Neutrophil (primary cell): ENCODE measurements at regions not wholly inside any gene's neighbourhood (a gene's known extent, or its start where the extent isn't known, plus 50 kb on each side); places are given as distances from the start of the nearest gene placed in this dataset.

ENCODE experiments used
- H3K27ac ChIP-seq: fragments of 200-600 bp; sonication (generic); 2 replicates; pipeline ENCODE4 v1.5.1; 2016; ENCODE audit warnings: mild to moderate bottlenecking, moderate library complexity
- H3K27me3 ChIP-seq: fragments of 200-600 bp; sonication (generic); 2 replicates; pipeline ENCODE4 v1.6.0; 2016; ENCODE audit warnings: mild to moderate bottlenecking
- H3K36me3 ChIP-seq: fragments of 200-600 bp; sonication (generic); 2 replicates; pipeline ENCODE4 v1.5.1; 2017
- H3K4me1 ChIP-seq, 2 experiments: fragments of 200-600 bp in 1 of 2; sonication (generic) in 1 of 2; 1 replicate in 1 of 2; 2 replicates in 1 of 2; pipeline versions ENCODE4 v1.5.1 to v1.6.1; 2013 to 2016; ENCODE audit warnings: low read depth in 1 of 2, low read length in 1 of 2, mild to moderate bottlenecking in 1 of 2, moderate library complexity in 1 of 2; ENCODE audit not compliant: control insufficient read depth in 1 of 2, insufficient read depth in 1 of 2
- H3K4me3 ChIP-seq, 2 experiments: fragments of 200-600 bp in 1 of 2; sonication (generic) in 1 of 2; 1 replicate in 1 of 2; 2 replicates in 1 of 2; pipeline ENCODE4 v1.5.1; 2013 to 2016; ENCODE audit warnings: low read depth in 1 of 2, low read length in 1 of 2, mild to moderate bottlenecking in 1 of 2, moderate library complexity in 1 of 2
- H3K9me3 ChIP-seq: fragments of 200-600 bp; sonication (generic); 2 replicates; pipeline ENCODE4 v1.5.1; 2016
- CTCF ChIP-seq: fragments of 200-600 bp; sonication (generic); IDR thresholded peaks from 2 replicates; pipeline ENCODE4 v1.5.1; 2016; ENCODE audit warnings: antibody characterized with exemption

DNA sequence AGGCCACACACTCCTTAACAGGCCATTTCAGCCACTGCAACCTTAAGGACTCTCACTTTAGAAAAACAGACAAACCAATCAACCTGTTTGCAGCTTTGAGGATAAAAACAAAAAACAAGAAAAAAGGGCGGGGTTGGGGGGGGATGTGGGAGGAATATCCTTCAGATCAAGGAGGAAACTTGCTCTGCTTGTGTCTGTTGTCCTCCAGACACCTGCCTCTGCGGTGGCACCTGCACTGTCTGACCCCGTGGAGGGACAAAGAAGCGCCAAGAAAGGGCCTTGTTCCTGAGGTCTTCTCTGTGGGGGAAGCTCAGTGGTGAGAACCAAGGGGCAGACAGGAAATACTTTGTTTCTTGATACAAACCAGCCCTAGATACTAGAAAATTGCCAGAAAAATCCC lies 70.5 kb downstream of the POLR2M start:
- Histone ChIP-seq H3K27me3 (no peaks in the 10 kb centered on the region), H3K4me3 (no peak overlapping the region), H3K4me1 (no peaks in the 10 kb centered on the region), H3K9me3 (no peaks in the 10 kb centered on the region), H3K27ac (no peak overlapping the region), H3K36me3 (no peaks in the 10 kb centered on the region)
- no peak for TF ChIP-seq CTCF

GRCh38 chr15:57780471-57780870 lies 74.0 kb downstream of the POLR2M start:
- Histone ChIP-seq H3K4me1 (no peaks in the 10 kb centered on the region), H3K27me3 (no peaks in the 10 kb centered on the region), H3K9me3 (no peaks in the 10 kb centered on the region), H3K27ac (no peak overlapping the region), H3K4me3 (no peak overlapping the region), H3K36me3 (no peaks in the 10 kb centered on the region)
- TF ChIP-seq CTCF, result no peak

DNA sequence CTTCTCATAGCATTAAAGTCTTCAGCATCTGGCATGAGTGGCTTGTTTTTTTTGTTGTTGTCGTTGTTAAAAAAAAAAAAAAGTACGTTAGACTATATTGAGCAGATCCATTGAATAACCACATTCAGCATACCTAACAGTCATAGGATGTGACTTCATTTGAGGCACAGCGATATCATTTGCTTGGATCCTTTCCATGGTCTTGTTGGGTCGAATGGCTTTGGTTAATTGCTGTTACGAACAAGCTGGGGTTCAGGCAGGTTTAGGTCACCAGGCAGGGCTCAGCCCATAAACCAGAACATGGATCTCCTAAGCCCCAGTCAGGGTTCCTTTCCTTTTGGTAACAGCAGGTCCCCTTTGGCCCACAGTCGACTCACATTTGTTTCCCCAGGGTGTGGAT lies 76.2 kb downstream of the POLR2M start:
- Histone ChIP-seq H3K4me3 (no peak overlapping the region), H3K27ac (no peak overlapping the region), H3K36me3 (no peaks in the 10 kb centered on the region)

GRCh38 chr15:57784081-57784511 lies 77.6 kb downstream of the POLR2M start:
- H3K9me3 ChIP-seq, result no peaks in the 10 kb centered on the region
- H3K4me3 ChIP-seq, result no peak overlapping the region
- H3K27ac ChIP-seq, result no peak overlapping the region
- H3K27me3 ChIP-seq, result no peaks in the 10 kb centered on the region
- no peaks in the 10 kb centered on the region for H3K36me3 ChIP-seq
- no peak for TF ChIP-seq CTCF
- no peaks in the 10 kb centered on the region for H3K4me1 ChIP-seq

More for the DNA sequence above, 76.2 kb downstream of the POLR2M start:
- TF ChIP-seq CTCF, result no peak
- Histone ChIP-seq H3K9me3 (no peaks in the 10 kb centered on the region), H3K4me1 (no peaks in the 10 kb centered on the region), H3K27me3 (no peaks in the 10 kb centered on the region)

DNA sequence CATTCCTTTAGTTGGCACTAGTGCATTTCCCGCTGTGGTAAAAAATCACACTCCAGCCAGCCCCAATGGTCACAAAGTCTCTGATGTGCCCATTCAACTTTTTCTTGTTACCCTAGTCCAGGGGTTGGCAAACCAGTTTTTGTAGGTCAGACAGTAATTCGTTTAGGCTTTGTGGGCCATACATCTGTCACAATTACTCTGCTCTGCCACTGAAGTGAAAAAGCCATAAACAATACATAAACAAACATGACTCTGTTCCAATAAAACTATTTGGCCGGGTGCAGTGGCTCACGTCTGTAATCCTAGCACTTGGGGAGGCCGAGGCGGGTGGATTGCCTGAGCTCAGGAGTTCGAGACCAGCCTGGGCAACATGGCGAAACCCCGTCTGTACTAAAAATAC lies 78.5 kb downstream of the POLR2M start:
- Histone ChIP-seq H3K27ac (no peak overlapping the region), H3K4me3 (no peak overlapping the region), H3K36me3 (no peaks in the 10 kb centered on the region), H3K4me1 (no peaks in the 10 kb centered on the region), H3K9me3 (no peaks in the 10 kb centered on the region), H3K27me3 (no peaks in the 10 kb centered on the region)
- TF ChIP-seq CTCF, result no peak

DNA sequence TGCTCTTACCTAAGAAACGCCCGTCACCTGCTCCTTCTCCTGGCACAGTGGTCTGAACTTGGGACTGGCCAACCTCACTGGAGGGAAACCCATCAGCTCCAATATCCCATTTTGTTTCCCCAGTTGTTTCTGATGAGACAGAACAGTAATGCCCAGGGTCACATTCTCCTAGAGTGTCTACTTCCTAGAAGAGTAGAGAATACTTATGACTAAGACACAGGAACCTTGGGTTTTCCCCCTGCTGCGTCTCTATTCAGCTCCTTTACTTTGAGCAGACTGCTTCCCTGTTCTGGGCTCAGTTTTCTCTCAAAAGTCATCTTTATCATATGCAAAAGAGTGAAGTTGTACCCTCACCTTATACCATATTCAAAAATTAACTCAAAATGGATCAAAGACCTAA lies 79.4 kb downstream of the POLR2M start:
- H3K36me3 ChIP-seq, result no peaks in the 10 kb centered on the region
- no peaks in the 10 kb centered on the region for H3K9me3 ChIP-seq
- H3K27me3 ChIP-seq, result no peaks in the 10 kb centered on the region
- no peak overlapping the region for H3K27ac ChIP-seq
- TF ChIP-seq CTCF, result no peak
- H3K4me3 ChIP-seq, result no peak overlapping the region
- no peaks in the 10 kb centered on the region for H3K4me1 ChIP-seq
